Endodermal cell (in vitro differentiated cells): ENCODE measurements at regions not wholly inside any gene's neighbourhood (a gene's known extent, or its start where the extent isn't known, plus 50 kb on each side); places are given as distances from the start of the nearest gene placed in this dataset.

Experiments
- DNase-seq: peaks from one replicate; pipeline ENCODE4 v3.0.0-alpha.2; 2017
- H3K27ac ChIP-seq: 2 replicates; pipeline ENCODE4 v1.5.1; 2013; ENCODE audit warnings: mild to moderate bottlenecking, low read depth, low read length, moderate library complexity
- H3K27me3 ChIP-seq: 2 replicates; pipeline ENCODE4 v1.6.1; 2013; ENCODE audit warnings: mild to moderate bottlenecking, low read length, moderate library complexity; ENCODE audit not compliant: insufficient read depth, control insufficient read depth, poor library complexity, severe bottlenecking
- H3K36me3 ChIP-seq: 2 replicates; pipeline ENCODE4 v1.7.0; 2013; ENCODE audit warnings: mild to moderate bottlenecking, low read length, moderate library complexity; ENCODE audit not compliant: control insufficient read depth, insufficient read depth
- H3K4me1 ChIP-seq: one replicate; pipeline ENCODE4 v1.7.0; 2013; ENCODE audit warnings: low read length; ENCODE audit not compliant: control insufficient read depth, insufficient read depth
- H3K4me3 ChIP-seq: 2 replicates; pipeline ENCODE4 v1.5.1; 2013; ENCODE audit warnings: mild to moderate bottlenecking, low read length, moderate library complexity
- H3K9ac ChIP-seq: 2 replicates; pipeline ENCODE4 v1.6.1; 2013; ENCODE audit warnings: mild to moderate bottlenecking, low read length, moderate library complexity; ENCODE audit not compliant: poor library complexity, severe bottlenecking; ENCODE audit errors: extremely low read depth
- H3K9me3 ChIP-seq: 2 replicates; pipeline ENCODE4 v1.6.1; 2013; ENCODE audit warnings: mild to moderate bottlenecking, low read length, moderate library complexity; ENCODE audit not compliant: control insufficient read depth
- H3K27ac Mint-ChIP-seq: 2 replicates; pipeline ENCODE4 v1.8.0; 2020; ENCODE audit warnings: mixed read lengths
- H3K27me3 Mint-ChIP-seq: 2 replicates; pipeline ENCODE4 v1.8.0; 2021; ENCODE audit warnings: mild to moderate bottlenecking, mixed read lengths; ENCODE audit not compliant: insufficient read depth
- H3K36me3 Mint-ChIP-seq: 2 replicates; pipeline ENCODE4 v1.8.0; 2020; ENCODE audit warnings: low read depth, mixed read lengths
- H3K4me1 Mint-ChIP-seq: 2 replicates; pipeline ENCODE4 v1.8.0; 2020; ENCODE audit warnings: mixed read lengths
- H3K4me3 Mint-ChIP-seq: 2 replicates; pipeline ENCODE4 v1.8.0; 2020; ENCODE audit warnings: mild to moderate bottlenecking, moderate library complexity, mixed read lengths
- H3K9me3 Mint-ChIP-seq: 2 replicates; pipeline ENCODE4 v1.8.0; 2020; ENCODE audit warnings: mild to moderate bottlenecking, mixed read lengths
- WGBS, 2 experiments: methylation state at CpG; one replicate each; pipeline versions ENCODE4 v1.1.5 to v1.1.7; 2013; ENCODE audit warnings: missing lambda C conversion rate in 2 of 2, mixed read lengths in 1 of 2; ENCODE audit not compliant: insufficient coverage in 1 of 2, insufficient read length in 1 of 2; 5-methylcytosine and 5-hydroxymethylcytosine counted together
- TF ChIP-seq, protein P1 (sequence below): fragments of 200-600 bp; sonication (generic); conservative IDR thresholded peaks from 2 replicates; pipeline ENCODE4 v1.5.0; 2021; ENCODE audit warnings: antibody characterized with exemption, mild to moderate bottlenecking

DNA sequence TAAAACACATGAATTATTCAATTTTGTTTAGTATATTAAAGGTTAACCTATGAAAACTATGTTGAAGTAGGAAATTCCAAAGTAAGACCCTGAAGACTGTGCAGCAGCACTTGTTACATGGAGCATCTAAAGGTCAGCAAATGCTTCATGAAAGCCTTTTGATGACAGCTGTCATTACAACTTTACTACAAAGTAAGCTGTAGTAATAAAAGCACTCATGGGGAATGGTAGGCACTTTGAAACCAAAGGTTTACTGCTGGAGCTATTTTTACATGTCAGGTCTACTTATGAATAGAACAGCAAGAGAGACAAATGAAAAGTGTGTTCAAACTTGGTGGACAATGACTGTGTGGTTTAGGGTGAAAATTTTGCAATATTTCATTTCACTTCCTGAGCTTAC lies 672.5 kb upstream of the PCDH20 start:
- Mint-ChIP-seq H3K4me3 (no peak overlapping the region), H3K9me3 (no peaks in the 10 kb centered on the region), H3K27me3 (no peaks in the 10 kb centered on the region), H3K27ac (no peak overlapping the region), H3K36me3 (no peaks in the 10 kb centered on the region), H3K4me1 (peaks cover 6% of the 10 kb centered on the region)
- no peak for DNase-seq
- Histone ChIP-seq H3K9ac (no peak overlapping the region), H3K4me3 (no peak overlapping the region), H3K36me3 (no peaks in the 10 kb centered on the region), H3K27ac (no peak overlapping the region), H3K4me1 (no peaks in the 10 kb centered on the region), H3K27me3 (no peaks in the 10 kb centered on the region), H3K9me3 (no peaks in the 10 kb centered on the region)
- TF ChIP-seq, protein P1, sequence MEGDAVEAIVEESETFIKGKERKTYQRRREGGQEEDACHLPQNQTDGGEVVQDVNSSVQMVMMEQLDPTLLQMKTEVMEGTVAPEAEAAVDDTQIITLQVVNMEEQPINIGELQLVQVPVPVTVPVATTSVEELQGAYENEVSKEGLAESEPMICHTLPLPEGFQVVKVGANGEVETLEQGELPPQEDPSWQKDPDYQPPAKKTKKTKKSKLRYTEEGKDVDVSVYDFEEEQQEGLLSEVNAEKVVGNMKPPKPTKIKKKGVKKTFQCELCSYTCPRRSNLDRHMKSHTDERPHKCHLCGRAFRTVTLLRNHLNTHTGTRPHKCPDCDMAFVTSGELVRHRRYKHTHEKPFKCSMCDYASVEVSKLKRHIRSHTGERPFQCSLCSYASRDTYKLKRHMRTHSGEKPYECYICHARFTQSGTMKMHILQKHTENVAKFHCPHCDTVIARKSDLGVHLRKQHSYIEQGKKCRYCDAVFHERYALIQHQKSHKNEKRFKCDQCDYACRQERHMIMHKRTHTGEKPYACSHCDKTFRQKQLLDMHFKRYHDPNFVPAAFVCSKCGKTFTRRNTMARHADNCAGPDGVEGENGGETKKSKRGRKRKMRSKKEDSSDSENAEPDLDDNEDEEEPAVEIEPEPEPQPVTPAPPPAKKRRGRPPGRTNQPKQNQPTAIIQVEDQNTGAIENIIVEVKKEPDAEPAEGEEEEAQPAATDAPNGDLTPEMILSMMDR, result no peak

DNA sequence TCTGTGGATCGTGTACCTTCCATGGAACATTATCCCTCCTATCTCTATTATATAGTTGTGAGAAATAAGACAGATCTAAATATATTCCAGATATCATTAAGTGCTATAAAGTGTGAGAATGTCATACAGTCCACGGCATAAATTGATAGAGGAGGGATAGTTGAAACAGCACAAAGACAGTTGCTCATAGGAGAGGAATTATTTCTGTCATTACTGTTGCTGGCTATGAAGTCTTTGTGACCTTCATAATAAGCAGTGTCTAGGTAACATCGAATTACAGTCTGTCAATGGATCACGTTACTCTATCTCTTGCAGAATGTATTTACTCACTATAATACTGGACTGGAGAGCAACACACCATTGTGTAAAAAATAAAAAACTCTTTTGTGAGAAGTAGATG lies 671.5 kb upstream of the PCDH20 start:
- no peak overlapping the region for H3K27ac Mint-ChIP-seq
- no peak overlapping the region for H3K4me3 Mint-ChIP-seq
- no peaks in the 10 kb centered on the region for H3K27me3 Mint-ChIP-seq
- no peak overlapping the region for H3K9ac ChIP-seq
- no peaks in the 10 kb centered on the region for H3K36me3 Mint-ChIP-seq
- peaks cover 6% of the 10 kb centered on the region for H3K4me1 Mint-ChIP-seq
- H3K4me3 ChIP-seq, result no peak overlapping the region
- TF ChIP-seq, protein P1, result no peak
- H3K36me3 ChIP-seq, result no peaks in the 10 kb centered on the region
- H3K27ac ChIP-seq, result no peak overlapping the region
- WGBS, 2 experiments, result 60 to 95% methylated on average over 1 to 3 of the region's 4 CpGs
- no peaks in the 10 kb centered on the region for H3K27me3 ChIP-seq
- H3K4me1 ChIP-seq, result no peaks in the 10 kb centered on the region
- DNase-seq, result no peak
- H3K9me3 Mint-ChIP-seq, result no peaks in the 10 kb centered on the region
- H3K9me3 ChIP-seq, result no peaks in the 10 kb centered on the region

DNA sequence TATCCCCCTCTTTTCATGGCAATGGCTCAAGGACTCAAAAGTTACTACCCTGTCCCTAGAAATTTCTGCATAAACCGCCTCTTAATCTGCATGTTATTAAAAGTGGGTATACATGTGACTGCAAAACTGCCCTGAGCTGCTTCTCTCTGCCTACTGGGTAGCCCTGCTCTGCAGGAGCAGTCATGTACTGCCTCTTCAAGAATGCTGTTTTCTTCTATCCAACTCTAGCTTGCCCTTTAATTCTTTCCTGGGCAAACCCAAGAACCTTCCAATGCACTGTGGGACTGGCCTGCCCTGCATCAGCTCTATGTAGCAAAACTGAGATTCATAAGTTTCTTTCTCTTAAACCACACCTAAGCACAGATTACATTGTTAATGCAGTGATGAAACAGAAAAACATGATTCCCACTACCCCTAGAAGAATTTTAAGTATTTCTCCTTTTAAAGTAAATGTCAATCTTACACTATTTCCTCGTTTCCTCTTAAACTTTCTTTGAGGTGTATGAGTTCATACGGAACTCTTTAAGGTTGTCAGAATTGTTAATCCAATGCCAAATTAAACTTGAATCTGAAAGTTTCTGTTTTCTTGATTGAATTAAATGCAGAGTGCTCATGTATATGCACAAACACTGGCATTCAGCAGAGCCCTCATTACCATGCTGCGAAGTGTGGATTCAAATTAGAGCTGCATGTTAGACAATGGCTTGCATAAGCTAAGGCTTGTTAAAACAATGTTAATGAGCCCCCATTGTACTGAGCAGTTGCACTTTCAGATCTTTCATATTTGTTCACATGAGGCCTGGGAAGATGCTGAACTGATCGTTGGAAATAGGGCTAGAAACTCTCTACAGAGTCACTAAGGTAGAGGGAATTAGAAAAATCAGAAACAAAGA lies 669.9 kb upstream of the PCDH20 start:
- TF ChIP-seq, protein P1, result no peak
- 86% methylated on average over 2 to 5 of the region's 5 CpGs for WGBS, 2 experiments
- no peak overlapping the region for H3K4me3 Mint-ChIP-seq
- H3K4me1 ChIP-seq, result no peaks in the 10 kb centered on the region
- no peaks in the 10 kb centered on the region for H3K27me3 ChIP-seq
- H3K36me3 Mint-ChIP-seq, result no peaks in the 10 kb centered on the region
- no peak overlapping the region for H3K9ac ChIP-seq
- no peak overlapping the region for H3K27ac ChIP-seq
- no peaks in the 10 kb centered on the region for H3K9me3 ChIP-seq
- H3K9me3 Mint-ChIP-seq, result no peaks in the 10 kb centered on the region
- no peak overlapping the region for H3K4me3 ChIP-seq
- H3K36me3 ChIP-seq, result no peaks in the 10 kb centered on the region
- H3K27ac Mint-ChIP-seq, result peak overlapping the region; percentile 36
- H3K4me1 Mint-ChIP-seq, result peaks cover 6% of the 10 kb centered on the region
- H3K27me3 Mint-ChIP-seq, result no peaks in the 10 kb centered on the region
- peak; percentile 44 for DNase-seq
